Progenitor cell of endocrine pancreas (in vitro differentiated cells): ENCODE measurements at regions not wholly inside any gene's neighbourhood (a gene's known extent, or its start where the extent isn't known, plus 50 kb on each side); places are given as distances from the start of the nearest gene placed in this dataset.

ENCODE experiments used
- DNase-seq: peaks from one replicate; pipeline ENCODE4 v3.0.0; 2021; ENCODE audit warnings: low spot score; ENCODE audit not compliant: unreplicated experiment
- H3K27ac Mint-ChIP-seq: 2 replicates; pipeline ENCODE4 v1.8.0; 2021; ENCODE audit warnings: mild to moderate bottlenecking, moderate library complexity, mixed read lengths
- H3K27me3 Mint-ChIP-seq: 2 replicates; pipeline ENCODE4 v1.8.0; 2021; ENCODE audit warnings: mixed read lengths
- H3K36me3 Mint-ChIP-seq: 2 replicates; pipeline ENCODE4 v1.8.0; 2022; ENCODE audit warnings: mixed read lengths; ENCODE audit not compliant: insufficient read depth
- H3K4me1 Mint-ChIP-seq: 2 replicates; pipeline ENCODE4 v1.8.0; 2021; ENCODE audit warnings: low read depth, mixed read lengths
- H3K4me3 Mint-ChIP-seq: 2 replicates; pipeline ENCODE4 v1.8.0; 2021; ENCODE audit warnings: low read depth, mild to moderate bottlenecking, moderate library complexity, mixed read lengths
- H3K9me3 Mint-ChIP-seq: 2 replicates; pipeline ENCODE4 v1.8.0; 2021; ENCODE audit warnings: low read depth, mixed read lengths
- CTCF ChIP-seq: fragments of 200-600 bp; sonication (generic); IDR thresholded peaks from one replicate; pipeline ENCODE4 v1.5.0; 2021; ENCODE audit warnings: antibody characterized with exemption, mild to moderate bottlenecking; ENCODE audit not compliant: unreplicated experiment

DNA sequence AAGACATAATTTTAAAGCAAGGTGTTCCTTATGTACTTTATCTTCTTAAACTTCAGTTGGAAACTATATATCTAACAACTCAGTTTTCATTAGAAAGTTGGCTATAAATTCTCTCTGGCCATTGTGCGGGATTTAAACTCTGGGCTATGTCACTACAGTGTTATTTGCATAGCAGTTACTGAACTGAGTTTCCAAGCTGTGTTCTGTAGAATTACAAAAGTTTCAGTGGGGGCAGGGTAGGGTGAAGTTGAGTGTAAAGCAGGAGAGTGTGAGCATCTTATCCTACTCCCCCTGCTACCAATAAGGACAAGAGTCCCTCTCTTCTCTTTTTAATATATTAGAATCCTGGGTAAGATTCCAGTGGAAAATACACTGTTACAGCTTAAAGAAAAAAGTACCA is 254.5 kb upstream of the SLITRK2 start:
- H3K27ac Mint-ChIP-seq, result no peak overlapping the region

DNA sequence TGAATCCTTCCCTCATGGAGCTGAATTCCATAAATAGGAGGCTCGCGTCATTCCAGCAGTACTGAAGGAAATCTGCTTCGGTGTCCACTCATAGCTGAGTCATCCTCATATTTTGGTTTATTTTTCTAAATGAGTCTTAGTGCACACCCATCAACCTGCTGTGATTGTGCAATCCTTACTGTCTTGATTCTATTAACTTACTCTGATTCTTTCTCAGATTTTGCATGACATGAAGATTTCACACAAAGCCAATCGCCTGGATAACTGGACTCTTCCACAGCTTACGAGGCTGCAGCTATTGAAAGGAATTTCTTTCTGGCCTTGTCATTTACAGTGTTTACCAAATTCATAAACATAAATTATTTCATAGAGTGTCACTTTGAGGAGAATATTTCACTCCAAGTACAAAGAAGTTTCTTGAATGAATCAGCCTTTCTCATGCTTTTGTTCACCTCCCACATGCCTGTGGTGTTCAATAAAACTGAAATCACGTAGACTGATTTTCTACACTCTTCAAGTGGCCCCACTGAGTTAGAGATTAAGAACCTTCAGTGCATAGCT is 207.6 kb upstream of the SLITRK2 start:
- H3K36me3 Mint-ChIP-seq, result no peaks in the 10 kb centered on the region
- no peak overlapping the region for H3K27ac Mint-ChIP-seq
- no peak overlapping the region for H3K4me3 Mint-ChIP-seq
- DNase-seq, result no peak
- peaks cover 30% of the 10 kb centered on the region for H3K9me3 Mint-ChIP-seq
- TF ChIP-seq CTCF, result no peak
- no peaks in the 10 kb centered on the region for H3K27me3 Mint-ChIP-seq
- no peaks in the 10 kb centered on the region for H3K4me1 Mint-ChIP-seq

More for the DNA sequence above, 254.5 kb upstream of the SLITRK2 start:
- DNase-seq, result no peak
- TF ChIP-seq CTCF, result no peak
- Mint-ChIP-seq H3K27me3 (no peaks in the 10 kb centered on the region), H3K4me1 (no peaks in the 10 kb centered on the region), H3K9me3 (peaks cover 39% of the 10 kb centered on the region), H3K36me3 (no peaks in the 10 kb centered on the region), H3K4me3 (no peak overlapping the region)

DNA sequence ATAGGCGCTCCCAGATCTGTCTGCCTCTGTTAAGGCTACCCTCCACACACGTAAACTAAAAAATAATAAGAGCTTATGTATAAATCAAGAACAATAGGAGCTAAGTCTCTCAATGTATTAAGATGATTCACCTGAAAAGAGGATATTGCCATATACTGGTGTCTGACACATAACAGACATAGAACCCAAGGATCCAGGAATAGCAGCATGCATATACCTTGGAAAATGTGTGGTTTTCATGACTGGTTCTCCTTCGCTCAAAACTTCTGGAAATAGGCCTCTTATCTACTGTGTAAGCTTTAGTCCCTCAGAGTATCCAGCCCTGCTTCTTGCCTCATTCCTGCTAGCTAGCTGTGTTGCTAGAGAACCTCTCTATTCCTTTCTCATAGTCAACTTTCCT is 203.7 kb upstream of the SLITRK2 start:
- no peak overlapping the region for H3K27ac Mint-ChIP-seq
- H3K4me1 Mint-ChIP-seq, result peaks cover 1% of the 10 kb centered on the region
- H3K4me3 Mint-ChIP-seq, result no peak overlapping the region
- no peak for TF ChIP-seq CTCF
- H3K9me3 Mint-ChIP-seq, result peaks cover 22% of the 10 kb centered on the region
- H3K27me3 Mint-ChIP-seq, result no peaks in the 10 kb centered on the region
- no peaks in the 10 kb centered on the region for H3K36me3 Mint-ChIP-seq
- no peak for DNase-seq

DNA sequence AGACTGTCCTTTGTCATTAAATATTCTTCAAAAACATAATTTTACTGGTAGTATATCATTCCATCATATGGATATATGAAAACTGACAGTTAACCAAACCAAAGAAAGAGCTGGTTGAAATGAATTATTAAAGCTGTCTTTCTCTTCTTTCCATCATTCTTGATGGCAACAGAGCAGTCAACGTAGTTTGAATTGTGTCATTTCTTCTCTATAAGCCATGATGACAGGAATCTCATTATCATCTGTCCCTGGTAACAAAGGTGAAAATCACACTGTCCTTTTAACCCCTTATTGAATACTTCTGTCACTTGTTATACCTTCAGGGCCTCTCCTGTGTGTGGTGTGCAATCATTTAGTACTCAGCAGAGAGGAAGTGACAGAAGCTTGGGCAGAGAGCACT is 197.0 kb upstream of the SLITRK2 start:
- Mint-ChIP-seq H3K4me3 (no peak overlapping the region), H3K27me3 (no peaks in the 10 kb centered on the region), H3K27ac (no peak overlapping the region), H3K36me3 (no peaks in the 10 kb centered on the region), H3K9me3 (peaks cover 13% of the 10 kb centered on the region), H3K4me1 (peaks cover 1% of the 10 kb centered on the region)
- no peak for DNase-seq
- no peak for TF ChIP-seq CTCF

GRCh38 chrX:145623453-145623852 is 194.2 kb upstream of the SLITRK2 start:
- no peak for TF ChIP-seq CTCF
- Mint-ChIP-seq H3K4me3 (no peak overlapping the region), H3K36me3 (no peaks in the 10 kb centered on the region), H3K27ac (no peak overlapping the region), H3K4me1 (no peaks in the 10 kb centered on the region), H3K27me3 (no peaks in the 10 kb centered on the region), H3K9me3 (peaks cover 7% of the 10 kb centered on the region)
- no peak for DNase-seq
